ENCODE measurements at regions not wholly inside any gene's neighbourhood (a gene's known extent, or its start where the extent isn't known, plus 50 kb on each side); places are given as distances from the start of the nearest gene placed in this dataset.

DNA sequence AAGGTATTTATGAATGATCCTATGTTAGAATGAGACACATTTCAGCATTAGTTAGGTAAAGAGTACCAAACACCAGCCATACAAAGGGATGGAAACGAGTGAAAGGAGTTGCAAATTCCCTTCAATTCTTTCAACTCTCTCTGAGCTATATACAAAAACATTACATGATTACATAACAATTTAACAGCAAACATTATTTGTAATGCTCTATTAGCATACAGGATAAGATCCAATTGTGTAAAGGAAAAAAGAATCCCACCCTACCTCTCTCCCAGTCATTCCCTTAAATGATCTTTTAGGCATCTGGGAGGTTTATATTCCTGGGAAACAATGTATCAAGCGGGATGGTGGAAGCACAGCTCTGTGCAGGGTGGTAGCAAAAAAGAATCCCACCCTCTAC, 117.9 kb downstream of the RHOU start:
- no peaks in the 10 kb centered on the region for H3K36me3 Mint-ChIP-seq
- peaks cover 5 to 26% of the 10 kb centered on the region in 2 donors for H3K27me3 Mint-ChIP-seq (ENCODE audit: low read depth in 2 of 2)
- no peaks in the 10 kb centered on the region for H3K9me3 Mint-ChIP-seq
- Histone ChIP-seq H3K36me3 (ENCODE audit: control insufficient read depth, insufficient read depth, low read length) (no peaks in the 10 kb centered on the region), H3K27ac (ENCODE audit: low read length) (no peak overlapping the region), H3K4me1 (ENCODE audit: control insufficient read depth, insufficient read depth, low read length) (peaks cover 3% of the 10 kb centered on the region), H3K9me3 (ENCODE audit: control insufficient read depth, insufficient read depth, low read length) (peaks cover 5% of the 10 kb centered on the region), H3K27me3 (ENCODE audit: control insufficient read depth, insufficient read depth, low read length) (no peaks in the 10 kb centered on the region), H3K4me3 (ENCODE audit: low read length) (no peak overlapping the region)
- H3K4me1 Mint-ChIP-seq: no peaks in the 10 kb centered on the region
- no peak overlapping the region for H3K27ac Mint-ChIP-seq
- no peak for DNase-seq
- no peak overlapping the region for H3K4me3 Mint-ChIP-seq
- intact Hi-C loops (cut with micrococcal nuclease): no loop called here
- 100% methylated on average over 1 of the region's 2 CpGs for WGBS (ENCODE audit: insufficient coverage)
- TF ChIP-seq, protein P1, sequence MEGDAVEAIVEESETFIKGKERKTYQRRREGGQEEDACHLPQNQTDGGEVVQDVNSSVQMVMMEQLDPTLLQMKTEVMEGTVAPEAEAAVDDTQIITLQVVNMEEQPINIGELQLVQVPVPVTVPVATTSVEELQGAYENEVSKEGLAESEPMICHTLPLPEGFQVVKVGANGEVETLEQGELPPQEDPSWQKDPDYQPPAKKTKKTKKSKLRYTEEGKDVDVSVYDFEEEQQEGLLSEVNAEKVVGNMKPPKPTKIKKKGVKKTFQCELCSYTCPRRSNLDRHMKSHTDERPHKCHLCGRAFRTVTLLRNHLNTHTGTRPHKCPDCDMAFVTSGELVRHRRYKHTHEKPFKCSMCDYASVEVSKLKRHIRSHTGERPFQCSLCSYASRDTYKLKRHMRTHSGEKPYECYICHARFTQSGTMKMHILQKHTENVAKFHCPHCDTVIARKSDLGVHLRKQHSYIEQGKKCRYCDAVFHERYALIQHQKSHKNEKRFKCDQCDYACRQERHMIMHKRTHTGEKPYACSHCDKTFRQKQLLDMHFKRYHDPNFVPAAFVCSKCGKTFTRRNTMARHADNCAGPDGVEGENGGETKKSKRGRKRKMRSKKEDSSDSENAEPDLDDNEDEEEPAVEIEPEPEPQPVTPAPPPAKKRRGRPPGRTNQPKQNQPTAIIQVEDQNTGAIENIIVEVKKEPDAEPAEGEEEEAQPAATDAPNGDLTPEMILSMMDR (IDR thresholded peaks at IDR 0.05): no peak
- ATAC-seq: no peak

DNA sequence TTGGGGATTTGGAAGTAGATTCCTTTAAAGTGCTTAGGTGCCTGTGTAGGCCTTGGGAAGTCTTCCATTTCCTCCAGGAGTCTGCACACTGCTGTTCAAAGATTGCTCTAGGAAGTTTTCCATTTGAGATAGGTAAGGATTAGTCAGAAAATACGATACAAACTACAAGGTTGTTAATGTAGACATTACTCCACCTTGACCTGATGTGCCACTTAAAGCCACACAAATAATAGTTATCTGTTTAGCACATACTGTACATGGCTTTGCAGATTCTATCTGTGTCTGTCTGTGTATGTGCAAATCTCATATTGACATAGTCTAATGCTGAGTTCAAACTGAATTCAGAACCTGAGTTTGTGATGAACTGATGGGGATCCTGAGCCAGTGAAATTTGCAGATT, 118.4 kb downstream of the RHOU start:
- Histone ChIP-seq H3K4me3 (ENCODE audit: low read length) (no peak overlapping the region), H3K27me3 (ENCODE audit: control insufficient read depth, insufficient read depth, low read length) (no peaks in the 10 kb centered on the region), H3K4me1 (ENCODE audit: control insufficient read depth, insufficient read depth, low read length) (peaks cover 3% of the 10 kb centered on the region), H3K36me3 (ENCODE audit: control insufficient read depth, insufficient read depth, low read length) (no peaks in the 10 kb centered on the region), H3K9me3 (ENCODE audit: control insufficient read depth, insufficient read depth, low read length) (peaks cover 5% of the 10 kb centered on the region), H3K27ac (ENCODE audit: low read length) (no peak overlapping the region)
- Mint-ChIP-seq H3K27me3 (ENCODE audit: low read depth in 2 of 2) (peaks cover 7 to 27% of the 10 kb centered on the region in 2 donors), H3K4me1 (no peaks in the 10 kb centered on the region), H3K9me3 (no peaks in the 10 kb centered on the region), H3K4me3 (no peak overlapping the region), H3K36me3 (no peaks in the 10 kb centered on the region), H3K27ac (no peak overlapping the region)
- TF ChIP-seq, protein P1 (IDR thresholded peaks at IDR 0.05): no peak
- ATAC-seq (no peak), DNase-seq (no peak)
- WGBS (ENCODE audit: insufficient coverage): no CpG with 5 or more reads among the region's 1 CpG
- intact Hi-C loops (cut with micrococcal nuclease): no loop called here

DNA sequence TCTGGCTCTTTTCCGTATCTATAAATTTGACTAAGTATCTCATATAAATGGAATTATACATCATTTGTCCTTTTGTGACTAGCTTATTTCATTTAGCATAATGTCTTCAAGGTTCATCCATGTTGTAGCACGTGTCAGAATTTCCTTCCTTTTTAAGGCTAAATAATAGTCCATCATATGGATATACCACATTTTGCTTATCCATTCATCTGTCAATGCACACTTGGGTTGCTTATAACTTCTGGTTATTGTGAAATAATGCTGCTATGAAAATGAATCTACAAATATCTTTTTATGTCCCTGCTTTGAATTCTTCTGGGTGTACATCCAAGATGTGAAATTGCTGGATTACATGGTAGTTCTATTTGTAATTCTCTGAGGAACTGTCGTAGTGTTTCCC, 119.6 kb downstream of the RHOU start:
- Mint-ChIP-seq H3K4me1 (no peaks in the 10 kb centered on the region), H3K9me3 (no peaks in the 10 kb centered on the region), H3K36me3 (no peaks in the 10 kb centered on the region), H3K27ac (no peak overlapping the region), H3K27me3 (ENCODE audit: low read depth in 2 of 2) (peaks cover 7 to 27% of the 10 kb centered on the region in 2 donors), H3K4me3 (no peak overlapping the region)
- ATAC-seq (no peak), DNase-seq (no peak)
- TF ChIP-seq, protein P1 (IDR thresholded peaks at IDR 0.05): no peak
- peaks cover 3% of the 10 kb centered on the region for H3K4me1 ChIP-seq (ENCODE audit: control insufficient read depth, insufficient read depth, low read length)
- peaks cover 5% of the 10 kb centered on the region for H3K9me3 ChIP-seq (ENCODE audit: control insufficient read depth, insufficient read depth, low read length)
- H3K27ac ChIP-seq (ENCODE audit: low read length): no peak overlapping the region
- intact Hi-C loops (cut with micrococcal nuclease): no loop called here
- 100% methylated on average over 1 of the region's 3 CpGs for WGBS (ENCODE audit: insufficient coverage)
- no peak overlapping the region for H3K4me3 ChIP-seq (ENCODE audit: low read length)
- no peaks in the 10 kb centered on the region for H3K36me3 ChIP-seq (ENCODE audit: control insufficient read depth, insufficient read depth, low read length)
- no peaks in the 10 kb centered on the region for H3K27me3 ChIP-seq (ENCODE audit: control insufficient read depth, insufficient read depth, low read length)

DNA sequence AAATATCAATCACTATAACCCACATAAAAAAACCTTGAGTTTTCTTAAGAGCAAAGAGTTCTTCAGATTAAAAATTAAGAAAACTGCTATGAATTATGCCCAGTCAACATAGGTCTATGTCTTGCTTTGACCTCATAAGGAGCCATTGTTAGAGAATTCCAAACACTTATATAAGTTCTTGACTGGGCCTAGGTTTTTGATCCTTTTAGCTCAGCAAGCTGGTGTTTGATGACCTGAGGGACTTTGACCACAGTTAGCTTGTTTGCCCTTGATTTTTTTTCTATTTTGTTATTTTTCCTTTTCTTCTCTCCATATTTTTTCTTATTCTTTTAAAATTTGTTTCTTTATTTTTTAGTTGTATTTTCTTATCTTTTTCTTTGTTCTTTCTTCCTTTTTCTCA, 122.3 kb downstream of the RHOU start:
- H3K27ac ChIP-seq (ENCODE audit: low read length): no peak overlapping the region
- no peaks in the 10 kb centered on the region for H3K9me3 Mint-ChIP-seq
- no peak for ATAC-seq
- no peak for DNase-seq
- H3K36me3 Mint-ChIP-seq: no peaks in the 10 kb centered on the region
- H3K4me3 ChIP-seq (ENCODE audit: low read length): no peak overlapping the region
- no peaks in the 10 kb centered on the region for H3K27me3 ChIP-seq (ENCODE audit: control insufficient read depth, insufficient read depth, low read length)
- H3K27me3 Mint-ChIP-seq (ENCODE audit: low read depth in 2 of 2): peaks cover 7 to 19% of the 10 kb centered on the region in 2 donors
- H3K9me3 ChIP-seq (ENCODE audit: control insufficient read depth, insufficient read depth, low read length): peaks cover 5% of the 10 kb centered on the region
- no peak overlapping the region for H3K4me3 Mint-ChIP-seq
- no peak overlapping the region for H3K27ac Mint-ChIP-seq
- no peaks in the 10 kb centered on the region for H3K4me1 Mint-ChIP-seq
- H3K4me1 ChIP-seq (ENCODE audit: control insufficient read depth, insufficient read depth, low read length): no peaks in the 10 kb centered on the region
- TF ChIP-seq, protein P1 (IDR thresholded peaks at IDR 0.05): no peak
- no peaks in the 10 kb centered on the region for H3K36me3 ChIP-seq (ENCODE audit: control insufficient read depth, insufficient read depth, low read length)
- intact Hi-C loops (cut with micrococcal nuclease): no loop called here
